Neural progenitor cell (in vitro differentiated cells): ENCODE measurements at regions not wholly inside any gene's neighbourhood (a gene's known extent, or its start where the extent isn't known, plus 50 kb on each side); places are given as distances from the start of the nearest gene placed in this dataset.

Experiments
- CTCF ChIP-seq: fragments of 200-600 bp; sonication (generic); IDR thresholded peaks from 2 replicates; pipeline ENCODE4 v1.5.1; 2017; ENCODE audit warnings: antibody characterized with exemption, mild to moderate bottlenecking
- EZH2 ChIP-seq: fragments of 200-600 bp; sonication (generic); IDR thresholded peaks from 2 replicates; pipeline ENCODE4 v1.6.1; 2017; ENCODE audit warnings: antibody characterized with exemption, mild to moderate bottlenecking, moderate library complexity

- TF ChIP-seq EZH2 (no peak), CTCF (no peak)
These were observed 477.9 kb downstream of the STIM2 start for GRCh38 chr4:27338530-27338929.
